GM23248 (cell line): ENCODE measurements at regions not wholly inside any gene's neighbourhood (a gene's known extent, or its start where the extent isn't known, plus 50 kb on each side); places are given as distances from the start of the nearest gene placed in this dataset.

Source experiments
- EZH2 ChIP-seq: fragments of 200-600 bp; sonication (generic); IDR thresholded peaks from 2 replicates; pipeline ENCODE4 v1.6.1; 2018; ENCODE audit warnings: antibody characterized with exemption, mild to moderate bottlenecking; ENCODE audit not compliant: insufficient read depth, poor library complexity, severe bottlenecking
- EZH2phosphoT487 ChIP-seq: fragments of 200-600 bp; sonication (generic); IDR thresholded peaks from 2 replicates; pipeline ENCODE4 v1.6.1; 2018; ENCODE audit warnings: antibody characterized with exemption, moderate library complexity, mild to moderate bottlenecking, low read depth; ENCODE audit not compliant: insufficient read depth

GRCh38 chr9:89854715-89855475 is 250.1 kb downstream of the GADD45G start:
- TF ChIP-seq EZH2phosphoT487 (no peak), EZH2 (no peak)
